ENCODE measurements at regions not wholly inside any gene's neighbourhood (a gene's known extent, or its start where the extent isn't known, plus 50 kb on each side); places are given as distances from the start of the nearest gene placed in this dataset.

GRCh38 chr3:95407709-95408463 lies 1345.0 kb downstream of the NSUN3 start:
- Histone ChIP-seq H3K4me3 (no peak overlapping the region), H3K9me3 (ENCODE audit: control insufficient read depth in 4 of 4, insufficient read depth in 3 of 4, low read length in 3 of 4) (no peaks in the 10 kb centered on the region), H3K27me3 (ENCODE audit: control insufficient read depth in 3 of 3, insufficient read depth in 3 of 3, low read length in 2 of 3) (no peaks in the 10 kb centered on the region), H3K36me3 (ENCODE audit: control insufficient read depth in 4 of 4, insufficient read depth in 4 of 4, low read length in 4 of 4) (no peaks in the 10 kb centered on the region), H3K4me1 (ENCODE audit: control insufficient read depth in 5 of 5, insufficient read depth in 5 of 5, low read length in 5 of 5) (peaks cover 0 to 3% (median 0%) of the 10 kb centered on the region in 5 donors), H3K9ac (ENCODE audit: insufficient read depth in 1 of 2, low read length in 2 of 2) (no peak overlapping the region), H3K27ac (ENCODE audit: low read depth in 1 of 2, low read length in 1 of 2) (no peak overlapping the region)
- ATAC-seq (ENCODE audit: insufficient read depth, low FRiP score) (no peak), DNase-seq (no peak)
- TF ChIP-seq CTCF (IDR thresholded peaks at IDR 0.05; ENCODE audit: control extremely low read depth, extremely low read depth) = no peak
- 80 to 93% methylated on average over 4 of the region's 4 CpGs for WGBS, 2 donors

GRCh38 chr3:95408464-95408862 lies 1345.6 kb downstream of the NSUN3 start:
- TF ChIP-seq CTCF (IDR thresholded peaks at IDR 0.05; ENCODE audit: control extremely low read depth, extremely low read depth) = no peak
- no peak overlapping the region for H3K9ac ChIP-seq (ENCODE audit: insufficient read depth in 1 of 2, low read length in 2 of 2)
- no peaks in the 10 kb centered on the region for H3K36me3 ChIP-seq (ENCODE audit: control insufficient read depth in 4 of 4, insufficient read depth in 4 of 4, low read length in 4 of 4)
- peaks cover 0 to 3% (median 0%) of the 10 kb centered on the region in 5 donors for H3K4me1 ChIP-seq (ENCODE audit: control insufficient read depth in 5 of 5, insufficient read depth in 5 of 5, low read length in 5 of 5)
- DNase-seq = no peak
- no peak overlapping the region for H3K4me3 ChIP-seq
- no peaks in the 10 kb centered on the region for H3K27me3 ChIP-seq (ENCODE audit: control insufficient read depth in 3 of 3, insufficient read depth in 3 of 3, low read length in 2 of 3)
- no peak overlapping the region for H3K27ac ChIP-seq (ENCODE audit: low read depth in 1 of 2, low read length in 1 of 2)
- WGBS, 2 donors = 61 to 73% methylated on average over 3 of the region's 3 CpGs
- no peaks in the 10 kb centered on the region for H3K9me3 ChIP-seq (ENCODE audit: control insufficient read depth in 4 of 4, insufficient read depth in 3 of 4, low read length in 3 of 4)
- no peak for ATAC-seq (ENCODE audit: insufficient read depth, low FRiP score)

DNA sequence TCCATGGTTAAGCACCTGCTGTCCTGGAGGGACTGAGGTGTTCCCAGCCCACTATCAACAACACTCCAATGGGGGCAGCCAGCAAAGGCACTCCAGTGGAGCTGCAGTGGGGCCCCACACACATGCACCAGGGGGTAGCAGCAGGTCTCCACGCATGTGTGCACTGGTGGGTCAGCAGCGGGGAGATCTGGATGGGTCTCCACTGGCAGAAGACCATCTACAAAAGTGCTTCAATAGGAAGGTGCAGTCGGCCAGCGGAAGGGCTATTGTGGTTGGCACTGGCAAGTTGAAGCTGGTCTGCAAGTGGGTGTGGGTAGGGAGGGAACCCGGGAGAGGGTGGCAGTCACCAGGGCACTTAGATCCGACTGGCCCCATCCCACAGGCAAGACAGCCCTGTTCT lies 1355.4 kb downstream of the NSUN3 start:
- ATAC-seq (ENCODE audit: insufficient read depth, low FRiP score) = no peak
- WGBS, 2 donors = 86 to 90% methylated on average over 6 of the region's 6 CpGs
- Histone ChIP-seq H3K9me3 (ENCODE audit: control insufficient read depth in 4 of 4, insufficient read depth in 3 of 4, low read length in 3 of 4) (peaks cover 0 to 3% (median 0%) of the 10 kb centered on the region in 4 donors), H3K36me3 (ENCODE audit: control insufficient read depth in 4 of 4, insufficient read depth in 4 of 4, low read length in 4 of 4) (no peaks in the 10 kb centered on the region), H3K27ac (ENCODE audit: low read depth in 1 of 2, low read length in 1 of 2) (no peak overlapping the region), H3K27me3 (ENCODE audit: control insufficient read depth in 3 of 3, insufficient read depth in 3 of 3, low read length in 2 of 3) (no peaks in the 10 kb centered on the region), H3K4me3 (no peak overlapping the region), H3K4me1 (ENCODE audit: control insufficient read depth in 5 of 5, insufficient read depth in 5 of 5, low read length in 5 of 5) (no peaks in the 10 kb centered on the region), H3K9ac (ENCODE audit: insufficient read depth in 1 of 2, low read length in 2 of 2) (no peak overlapping the region)
- DNase-seq = no peak
- no peak for TF ChIP-seq CTCF (IDR thresholded peaks at IDR 0.05; ENCODE audit: control extremely low read depth, extremely low read depth)

DNA sequence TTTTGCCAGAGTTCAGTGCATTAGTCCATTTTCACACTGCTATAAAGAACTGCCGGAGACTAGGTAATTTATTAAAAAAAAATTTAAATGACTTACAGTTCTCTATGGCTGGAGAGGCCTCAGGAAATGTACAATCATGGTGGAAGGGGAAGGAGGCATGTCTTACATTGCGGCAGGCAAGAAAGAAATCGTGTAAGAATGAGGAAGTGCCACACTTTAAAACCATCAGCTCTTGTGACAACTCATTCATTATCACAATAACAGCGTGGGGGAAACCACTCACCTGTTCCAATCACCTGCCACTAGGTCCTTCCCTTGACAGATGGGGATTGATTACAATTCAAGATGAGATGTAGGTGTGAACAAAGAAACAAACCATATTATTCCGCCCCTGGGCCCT lies 1361.4 kb downstream of the NSUN3 start:
- Histone ChIP-seq H3K9me3 (ENCODE audit: control insufficient read depth in 4 of 4, insufficient read depth in 3 of 4, low read length in 3 of 4) (no peaks in the 10 kb centered on the region), H3K36me3 (ENCODE audit: control insufficient read depth in 4 of 4, insufficient read depth in 4 of 4, low read length in 4 of 4) (no peaks in the 10 kb centered on the region), H3K9ac (ENCODE audit: insufficient read depth in 1 of 2, low read length in 2 of 2) (no peak overlapping the region), H3K27me3 (ENCODE audit: control insufficient read depth in 3 of 3, insufficient read depth in 3 of 3, low read length in 2 of 3) (no peaks in the 10 kb centered on the region), H3K4me1 (ENCODE audit: control insufficient read depth in 5 of 5, insufficient read depth in 5 of 5, low read length in 5 of 5) (no peaks in the 10 kb centered on the region), H3K4me3 (no peak overlapping the region), H3K27ac (ENCODE audit: low read depth in 1 of 2, low read length in 1 of 2) (no peak overlapping the region)
- ATAC-seq (ENCODE audit: insufficient read depth, low FRiP score) (no peak), DNase-seq (no peak)
- WGBS, 2 donors = 39 to 62% methylated on average over 5 of the region's 5 CpGs
- no peak for TF ChIP-seq CTCF (IDR thresholded peaks at IDR 0.05; ENCODE audit: control extremely low read depth, extremely low read depth)
